GM13976 (cell line): ENCODE measurements at regions not wholly inside any gene's neighbourhood (a gene's known extent, or its start where the extent isn't known, plus 50 kb on each side); places are given as distances from the start of the nearest gene placed in this dataset.

ENCODE experiments used
- DNase-seq: peaks from one replicate; pipeline ENCODE4 v3.0.0; 2012; ENCODE audit warnings: low spot score
- in situ Hi-C: fragments of 300-500 bp; cut with MboI; formaldehyde crosslinking; loops from one replicate; pipeline ENCODE4 v1.12.0; 2022; ENCODE audit warnings: low sequenced_read_pairs, mixed read lengths, inconsistent platforms; ENCODE audit not compliant: unreplicated experiment
- TF ChIP-seq, protein P1 (sequence below): IDR thresholded peaks from 2 replicates; pipeline ENCODE4 v1.5.1; 2012; ENCODE audit warnings: borderline replicate concordance, mild to moderate bottlenecking; ENCODE audit not compliant: insufficient read depth; ENCODE audit errors: extremely low read depth, missing control alignments, control extremely low read depth

DNA sequence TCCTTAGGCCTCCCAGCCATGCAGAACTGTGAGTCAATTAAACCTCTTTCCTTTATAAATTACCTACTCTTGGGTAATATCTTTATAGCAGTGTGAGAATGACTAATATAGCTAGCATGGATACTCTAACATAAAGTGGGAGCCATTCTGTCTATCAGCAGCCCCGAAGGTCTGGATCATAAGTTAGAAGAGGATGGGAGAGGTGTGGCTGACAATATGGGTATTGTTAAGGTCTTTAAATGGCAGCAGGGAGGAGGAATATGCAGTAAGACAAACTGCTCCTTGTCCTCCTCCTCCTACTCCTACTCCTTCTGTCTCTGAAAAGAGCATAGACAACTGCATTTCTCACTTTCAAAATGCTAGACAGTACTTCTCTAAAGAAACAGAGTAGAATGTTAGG lies 214.0 kb upstream of the C1orf87 start:
- in situ Hi-C loops, result loop anchor here (25.0 kb wide), 1 partner anchor 475 kb away; no protein-coding TSS in a partner anchor
- TF ChIP-seq, protein P1, sequence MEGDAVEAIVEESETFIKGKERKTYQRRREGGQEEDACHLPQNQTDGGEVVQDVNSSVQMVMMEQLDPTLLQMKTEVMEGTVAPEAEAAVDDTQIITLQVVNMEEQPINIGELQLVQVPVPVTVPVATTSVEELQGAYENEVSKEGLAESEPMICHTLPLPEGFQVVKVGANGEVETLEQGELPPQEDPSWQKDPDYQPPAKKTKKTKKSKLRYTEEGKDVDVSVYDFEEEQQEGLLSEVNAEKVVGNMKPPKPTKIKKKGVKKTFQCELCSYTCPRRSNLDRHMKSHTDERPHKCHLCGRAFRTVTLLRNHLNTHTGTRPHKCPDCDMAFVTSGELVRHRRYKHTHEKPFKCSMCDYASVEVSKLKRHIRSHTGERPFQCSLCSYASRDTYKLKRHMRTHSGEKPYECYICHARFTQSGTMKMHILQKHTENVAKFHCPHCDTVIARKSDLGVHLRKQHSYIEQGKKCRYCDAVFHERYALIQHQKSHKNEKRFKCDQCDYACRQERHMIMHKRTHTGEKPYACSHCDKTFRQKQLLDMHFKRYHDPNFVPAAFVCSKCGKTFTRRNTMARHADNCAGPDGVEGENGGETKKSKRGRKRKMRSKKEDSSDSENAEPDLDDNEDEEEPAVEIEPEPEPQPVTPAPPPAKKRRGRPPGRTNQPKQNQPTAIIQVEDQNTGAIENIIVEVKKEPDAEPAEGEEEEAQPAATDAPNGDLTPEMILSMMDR, result no peak

DNA sequence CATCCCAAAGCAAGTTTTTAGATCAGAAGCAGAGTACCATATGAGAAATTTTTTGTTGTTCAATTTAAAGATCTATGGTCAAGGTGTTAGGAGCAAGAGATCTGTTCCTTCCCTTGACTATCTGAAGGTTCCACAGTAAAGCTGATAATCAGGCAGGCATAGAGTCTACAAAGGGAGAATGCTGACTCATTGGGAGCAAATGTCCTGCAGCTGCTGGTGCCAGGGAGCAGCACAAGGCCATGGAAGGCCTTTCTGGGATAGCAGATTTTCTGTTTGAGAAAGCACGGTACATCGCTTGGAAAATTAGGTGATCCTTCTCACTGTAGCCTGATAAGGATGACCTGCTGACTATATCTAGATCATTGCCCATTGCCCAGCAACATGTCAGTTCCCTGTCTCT lies 210.1 kb upstream of the C1orf87 start:
- TF ChIP-seq, protein P1, result no peak
- DNase-seq, result no peak
- in situ Hi-C loops, result loop anchor here (25.0 kb wide), 1 partner anchor 479 kb away; no protein-coding TSS in a partner anchor

More for the DNA sequence above, 214.0 kb upstream of the C1orf87 start:
- no peak for DNase-seq

DNA sequence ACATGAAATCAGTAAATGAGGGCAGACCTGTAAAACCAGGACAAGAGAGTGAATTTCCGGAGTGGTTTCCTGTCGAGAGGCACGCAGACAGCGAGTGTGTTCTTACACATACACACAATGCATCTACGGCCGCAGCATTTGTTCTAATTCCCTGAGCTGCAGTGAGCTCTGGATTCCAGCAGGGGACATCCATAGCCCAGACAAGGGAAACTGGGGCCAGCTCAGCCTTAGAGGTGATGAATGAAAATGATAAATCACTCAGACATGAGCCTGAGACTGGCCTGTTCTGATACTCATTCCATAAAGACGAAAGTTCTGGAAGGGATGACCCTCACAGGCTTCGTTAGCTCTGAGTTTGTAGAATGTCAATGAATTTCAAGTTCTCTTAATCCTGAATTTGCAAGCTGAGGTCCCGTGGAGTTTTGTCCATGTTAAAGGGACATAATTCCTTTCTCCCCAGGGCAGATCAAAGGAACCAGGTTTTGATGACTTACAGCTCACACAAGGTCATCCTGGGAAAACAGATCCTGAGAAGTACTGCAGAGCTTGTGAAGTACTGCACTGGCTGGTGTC lies 207.9 kb upstream of the C1orf87 start:
- DNase-seq, result peak; percentile 37
- TF ChIP-seq, protein P1, result peak; percentile 77
- in situ Hi-C loops, result loop anchor here (25.0 kb wide), 1 partner anchor 481 kb away; no protein-coding TSS in a partner anchor

DNA sequence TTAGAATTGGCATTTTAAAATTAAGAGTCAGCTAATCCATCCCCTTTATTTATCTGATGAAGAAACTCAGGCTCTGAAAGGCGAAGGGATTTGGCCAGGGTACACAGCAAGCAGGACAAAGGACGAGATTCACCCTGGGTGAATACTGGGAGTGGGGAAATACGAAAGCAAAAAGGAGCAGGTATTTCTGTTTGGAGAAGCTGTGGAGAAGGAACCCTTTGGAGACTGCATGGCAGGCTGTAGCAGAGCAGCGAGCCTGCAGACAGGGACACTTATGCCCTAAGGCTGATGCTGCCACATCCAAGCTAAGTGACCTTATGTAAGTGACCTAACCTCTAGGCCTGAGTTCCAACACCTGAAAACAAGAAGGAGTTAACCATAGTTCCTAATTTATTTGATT lies 207.2 kb upstream of the C1orf87 start:
- TF ChIP-seq, protein P1, result no peak
- DNase-seq, result no peak
- in situ Hi-C loops, result loop anchor here (25.0 kb wide), 1 partner anchor 481 kb away; no protein-coding TSS in a partner anchor

DNA sequence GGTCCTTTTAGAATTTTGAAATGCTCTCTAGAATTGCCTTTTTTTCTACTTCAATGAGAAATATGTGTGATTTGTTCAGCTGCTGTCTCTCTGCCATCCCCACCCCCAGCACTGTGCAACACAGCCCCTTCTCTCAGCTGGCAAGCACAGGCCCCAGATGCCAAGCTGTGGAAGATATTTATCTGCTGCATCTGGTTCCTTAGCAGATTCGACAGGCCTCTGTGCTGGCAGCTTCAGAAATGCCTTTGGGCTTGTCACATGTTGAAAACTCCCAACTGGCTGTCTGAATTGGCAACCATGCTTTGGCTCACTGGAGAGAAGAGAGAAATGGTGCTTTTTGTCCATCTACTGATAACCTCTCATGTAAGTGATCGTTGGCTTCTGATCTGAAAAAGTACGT lies 206.7 kb upstream of the C1orf87 start:
- TF ChIP-seq, protein P1, result no peak
- no peak for DNase-seq
- in situ Hi-C loops, result loop anchor here (25.0 kb wide), 1 partner anchor 482 kb away; no protein-coding TSS in a partner anchor

DNA sequence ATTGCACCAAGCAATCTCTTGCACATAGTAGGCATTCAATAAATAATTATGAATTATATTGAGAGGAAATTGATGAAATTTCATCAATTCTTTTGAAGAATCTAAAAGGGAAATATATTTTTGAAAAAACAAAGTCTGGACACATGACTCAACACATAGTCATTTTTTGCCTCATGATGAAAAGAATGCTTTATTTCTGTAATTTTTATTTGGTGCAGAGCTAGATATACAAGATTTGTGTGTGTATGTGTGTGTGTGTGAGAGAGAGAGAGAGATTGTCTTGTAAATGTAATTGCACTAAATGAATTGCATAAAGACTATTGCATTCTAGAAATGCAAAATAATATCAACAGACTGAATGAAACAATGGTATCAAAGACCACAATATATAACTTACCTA lies 206.2 kb upstream of the C1orf87 start:
- in situ Hi-C loops, result loop anchor here (25.0 kb wide), 1 partner anchor 483 kb away; no protein-coding TSS in a partner anchor
- TF ChIP-seq, protein P1, result no peak
- no peak for DNase-seq
